ENCODE measurements at regions not wholly inside any gene's neighbourhood (a gene's known extent, or its start where the extent isn't known, plus 50 kb on each side); places are given as distances from the start of the nearest gene placed in this dataset.

DNA sequence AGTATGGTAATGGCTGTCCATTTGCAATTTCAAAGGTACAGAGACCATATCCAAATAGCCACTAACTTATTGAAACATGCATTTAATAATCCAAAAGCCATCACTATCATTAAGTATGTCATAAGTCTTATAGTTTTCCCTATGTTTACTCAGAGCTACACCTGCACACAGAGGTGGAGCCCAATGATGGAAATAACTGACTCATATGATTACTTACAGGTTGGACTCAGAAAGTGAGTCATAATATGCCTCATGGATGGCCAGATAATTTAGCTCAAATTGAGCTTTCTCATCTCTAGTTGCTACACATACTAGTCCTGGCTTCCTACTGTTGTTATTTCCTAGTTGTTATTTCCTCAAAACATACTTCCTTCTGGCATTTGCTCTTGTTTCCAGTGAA lies 104.4 kb upstream of the KHDRBS2 start:
- DNase-seq (ENCODE audit: low read depth, low spot score) = no peak
- in situ Hi-C loops (cut with HindIII; ENCODE audit: low sequenced_read_pairs) = no loop called here
- no peak overlapping the region for H3K4me3 ChIP-seq (ENCODE audit: low read depth, low read length)
- TF ChIP-seq, protein P1, sequence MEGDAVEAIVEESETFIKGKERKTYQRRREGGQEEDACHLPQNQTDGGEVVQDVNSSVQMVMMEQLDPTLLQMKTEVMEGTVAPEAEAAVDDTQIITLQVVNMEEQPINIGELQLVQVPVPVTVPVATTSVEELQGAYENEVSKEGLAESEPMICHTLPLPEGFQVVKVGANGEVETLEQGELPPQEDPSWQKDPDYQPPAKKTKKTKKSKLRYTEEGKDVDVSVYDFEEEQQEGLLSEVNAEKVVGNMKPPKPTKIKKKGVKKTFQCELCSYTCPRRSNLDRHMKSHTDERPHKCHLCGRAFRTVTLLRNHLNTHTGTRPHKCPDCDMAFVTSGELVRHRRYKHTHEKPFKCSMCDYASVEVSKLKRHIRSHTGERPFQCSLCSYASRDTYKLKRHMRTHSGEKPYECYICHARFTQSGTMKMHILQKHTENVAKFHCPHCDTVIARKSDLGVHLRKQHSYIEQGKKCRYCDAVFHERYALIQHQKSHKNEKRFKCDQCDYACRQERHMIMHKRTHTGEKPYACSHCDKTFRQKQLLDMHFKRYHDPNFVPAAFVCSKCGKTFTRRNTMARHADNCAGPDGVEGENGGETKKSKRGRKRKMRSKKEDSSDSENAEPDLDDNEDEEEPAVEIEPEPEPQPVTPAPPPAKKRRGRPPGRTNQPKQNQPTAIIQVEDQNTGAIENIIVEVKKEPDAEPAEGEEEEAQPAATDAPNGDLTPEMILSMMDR (IDR thresholded peaks at IDR 0.05; ENCODE audit: low read depth, low read length) = no peak

- in situ Hi-C loops (cut with HindIII; ENCODE audit: low sequenced_read_pairs) = no loop called here
- no peak for DNase-seq (ENCODE audit: low read depth, low spot score)
- TF ChIP-seq, protein P1 (IDR thresholded peaks at IDR 0.05; ENCODE audit: low read depth, low read length) = no peak
- no peak overlapping the region for H3K4me3 ChIP-seq (ENCODE audit: low read depth, low read length)
Measured at GRCh38 chr6:62371453-62372210, 85.6 kb upstream of the KHDRBS2 start.

DNA sequence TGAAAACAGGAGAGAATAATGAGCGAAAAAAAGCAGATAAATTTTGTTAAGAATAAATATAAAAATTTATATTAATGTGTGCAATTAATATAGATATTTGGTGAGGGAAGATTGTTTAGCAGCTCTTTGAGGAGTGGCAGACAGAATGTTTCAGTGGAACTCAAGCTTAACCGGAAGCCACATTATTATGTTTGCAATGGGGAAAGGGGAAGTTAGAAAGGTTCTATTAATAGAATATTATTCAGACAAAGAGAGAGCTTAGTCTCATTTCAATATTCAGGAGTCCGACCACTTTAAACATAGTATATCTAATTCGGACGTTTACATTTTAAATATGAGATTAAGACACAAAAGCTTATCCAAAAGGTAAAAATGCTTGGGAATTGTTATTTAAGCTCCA lies 81.6 kb upstream of the KHDRBS2 start:
- no peak for DNase-seq (ENCODE audit: low read depth, low spot score)
- TF ChIP-seq, protein P1 (IDR thresholded peaks at IDR 0.05; ENCODE audit: low read depth, low read length) = no peak
- H3K4me3 ChIP-seq (ENCODE audit: low read depth, low read length) = no peak overlapping the region
- in situ Hi-C loops (cut with HindIII; ENCODE audit: low sequenced_read_pairs) = no loop called here

- DNase-seq (ENCODE audit: low read depth, low spot score) = no peak
- no peak overlapping the region for H3K4me3 ChIP-seq (ENCODE audit: low read depth, low read length)
- TF ChIP-seq, protein P1 (IDR thresholded peaks at IDR 0.05; ENCODE audit: low read depth, low read length) = no peak
- in situ Hi-C loops (cut with HindIII; ENCODE audit: low sequenced_read_pairs) = no loop called here
Measured at GRCh38 chr6:62362097-62362496, 76.1 kb upstream of the KHDRBS2 start.

DNA sequence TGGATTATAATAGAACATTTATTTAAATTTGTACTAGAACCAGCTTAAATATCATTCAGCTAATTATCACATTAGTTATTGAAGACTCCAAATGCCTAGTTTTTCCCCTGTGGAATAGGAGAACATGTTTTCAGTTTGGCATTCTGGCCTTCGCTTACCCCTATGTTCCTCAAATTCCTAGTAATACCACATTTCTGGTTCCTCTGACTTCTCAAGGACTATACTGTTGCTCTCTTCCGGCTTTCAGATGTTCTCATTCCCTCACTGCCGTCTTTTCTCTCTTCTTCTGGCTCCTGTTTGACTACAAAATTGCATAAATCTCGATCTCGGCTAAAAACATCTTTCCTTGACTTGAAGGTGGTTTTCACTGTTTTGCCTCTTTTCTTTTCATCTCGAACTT lies 71.8 kb upstream of the KHDRBS2 start:
- H3K4me3 ChIP-seq (ENCODE audit: low read depth, low read length) = no peak overlapping the region
- no peak for DNase-seq (ENCODE audit: low read depth, low spot score)
- TF ChIP-seq, protein P1 (IDR thresholded peaks at IDR 0.05; ENCODE audit: low read depth, low read length) = no peak
- in situ Hi-C loops (cut with HindIII; ENCODE audit: low sequenced_read_pairs) = no loop called here

- TF ChIP-seq, protein P1 (IDR thresholded peaks at IDR 0.05; ENCODE audit: low read depth, low read length) = no peak
- in situ Hi-C loops (cut with HindIII; ENCODE audit: low sequenced_read_pairs) = no loop called here
- DNase-seq (ENCODE audit: low read depth, low spot score) = no peak
- no peak overlapping the region for H3K4me3 ChIP-seq (ENCODE audit: low read depth, low read length)
Measured at GRCh38 chr6:62354261-62354660, 68.2 kb upstream of the KHDRBS2 start.
